Uterus (tissue), 3 donors: ENCODE measurements at regions not wholly inside any gene's neighbourhood (a gene's known extent, or its start where the extent isn't known, plus 50 kb on each side); places are given as distances from the start of the nearest gene placed in this dataset.

ENCODE experiments used
- DNase-seq, 2 donors: peaks; one replicate each; pipeline ENCODE4 v3.0.0-alpha.2; 2019 to 2020
- H3K27ac ChIP-seq, 2 donors: fragments of 200-600 bp; sonication (generic); 1 replicate in 1 of 2; 2 replicates in 1 of 2; pipeline ENCODE4 v1.5.1; 2016 to 2018
- H3K27me3 ChIP-seq, 2 donors: fragments of 200-600 bp; sonication (generic); one replicate each; pipeline ENCODE4 v1.5.1; 2018 to 2019; ENCODE audit warnings: control low read depth in 1 of 2
- H3K36me3 ChIP-seq, 2 donors: fragments of 200-600 bp; sonication (generic); one replicate each; pipeline ENCODE4 v1.5.1; 2019; ENCODE audit warnings: control low read depth in 1 of 2
- H3K4me1 ChIP-seq, 2 donors: fragments of 200-600 bp; sonication (generic); one replicate each; pipeline ENCODE4 v1.5.1; 2018 to 2019; ENCODE audit warnings: control low read depth in 1 of 2
- H3K4me3 ChIP-seq, 2 donors: fragments of 200-600 bp; sonication (generic); 1 replicate in 1 of 2; 2 replicates in 1 of 2; pipeline ENCODE4 v1.5.1; 2018 to 2019; ENCODE audit warnings: mild to moderate bottlenecking in 1 of 2
- H3K9me3 ChIP-seq, 2 donors: fragments of 200-600 bp; sonication (generic); one replicate each; pipeline ENCODE4 v1.5.1; 2019; ENCODE audit warnings: control low read depth in 1 of 2
- CTCF ChIP-seq, 4 experiments: fragments of 200-600 bp in 2 of 4; fragments of 450-650 bp in 2 of 4; sonication (generic) in 2 of 4; IDR thresholded peaks; one replicate each; pipeline ENCODE4 v1.5.1; 2016 to 2019; ENCODE audit warnings: antibody characterized with exemption in 4 of 4, mild to moderate bottlenecking in 2 of 4, moderate library complexity in 1 of 4
- POLR2A ChIP-seq, 2 donors: fragments of 450-650 bp; IDR thresholded peaks; one replicate each; pipeline ENCODE4 v1.6.1; 2016; ENCODE audit warnings: antibody characterized with exemption in 2 of 2, mild to moderate bottlenecking in 1 of 2, moderate library complexity in 1 of 2
- intact Hi-C: fragments of 100-400 bp; cut with DNase I; formaldehyde crosslinking; loops from one replicate; pipeline ENCODE4 v1.15.1; 2023; ENCODE audit warnings: low total_unique reads
- donor health status: DM: yes; HTN: yes; CAD: no.

GRCh38 chr7:21086688-21087087 lies 300.0 kb upstream of the SP8 start:
- TF ChIP-seq CTCF (IDR thresholded peaks at IDR 0.05), result no peak
- TF ChIP-seq POLR2A (IDR thresholded peaks at IDR 0.05), result no peak
- H3K27ac ChIP-seq, result no peak overlapping the region
- DNase-seq, result no peak
- H3K4me1 ChIP-seq, result no peaks in the 10 kb centered on the region
- H3K27me3 ChIP-seq, result no peaks in the 10 kb centered on the region
- no peaks in the 10 kb centered on the region for H3K36me3 ChIP-seq
- intact Hi-C loops, result no loop called here
- no peak overlapping the region for H3K4me3 ChIP-seq
- no peaks in the 10 kb centered on the region for H3K9me3 ChIP-seq

- TF ChIP-seq CTCF (IDR thresholded peaks at IDR 0.05) (no peak), POLR2A (IDR thresholded peaks at IDR 0.05) (no peak)
- DNase-seq, result no peak
- Histone ChIP-seq H3K36me3 (no peaks in the 10 kb centered on the region), H3K27me3 (no peaks in the 10 kb centered on the region), H3K27ac (no peak overlapping the region), H3K4me3 (no peak overlapping the region), H3K9me3 (no peaks in the 10 kb centered on the region), H3K4me1 (no peaks in the 10 kb centered on the region)
- intact Hi-C loops, result no loop called here
Observed at GRCh38 chr7:21089653-21090052, 303.0 kb upstream of the SP8 start.

GRCh38 chr7:21092766-21093702 lies 306.3 kb upstream of the SP8 start:
- H3K9me3 ChIP-seq, result no peaks in the 10 kb centered on the region
- no peak overlapping the region for H3K4me3 ChIP-seq
- H3K27ac ChIP-seq, result no peak overlapping the region
- no peak for DNase-seq
- no peaks in the 10 kb centered on the region for H3K4me1 ChIP-seq
- intact Hi-C loops, result no loop called here
- no peaks in the 10 kb centered on the region for H3K36me3 ChIP-seq
- TF ChIP-seq CTCF (IDR thresholded peaks at IDR 0.05) (no peak), POLR2A (IDR thresholded peaks at IDR 0.05) (no peak)
- no peaks in the 10 kb centered on the region for H3K27me3 ChIP-seq

- intact Hi-C loops, result no loop called here
- Histone ChIP-seq H3K9me3 (no peaks in the 10 kb centered on the region), H3K4me3 (no peak overlapping the region), H3K27ac (no peak overlapping the region), H3K4me1 (no peaks in the 10 kb centered on the region), H3K27me3 (no peaks in the 10 kb centered on the region), H3K36me3 (no peaks in the 10 kb centered on the region)
- DNase-seq, result no peak
- TF ChIP-seq CTCF (IDR thresholded peaks at IDR 0.05) (no peak), POLR2A (IDR thresholded peaks at IDR 0.05) (no peak)
Observed at GRCh38 chr7:21094589-21094988, 307.9 kb upstream of the SP8 start.

- no peak for DNase-seq
- no peaks in the 10 kb centered on the region for H3K9me3 ChIP-seq
- no peak overlapping the region for H3K4me3 ChIP-seq
- no peak overlapping the region for H3K27ac ChIP-seq
- no peaks in the 10 kb centered on the region for H3K4me1 ChIP-seq
- no peaks in the 10 kb centered on the region for H3K27me3 ChIP-seq
- no peaks in the 10 kb centered on the region for H3K36me3 ChIP-seq
- intact Hi-C loops, result no loop called here
- TF ChIP-seq CTCF (IDR thresholded peaks at IDR 0.05) (no peak), POLR2A (IDR thresholded peaks at IDR 0.05) (no peak)
Observed at GRCh38 chr7:21099432-21099831, 312.7 kb upstream of the SP8 start.
